Neuronal stem cell (in vitro differentiated cells): ENCODE measurements at regions not wholly inside any gene's neighbourhood (a gene's known extent, or its start where the extent isn't known, plus 50 kb on each side); places are given as distances from the start of the nearest gene placed in this dataset.

Experiments
- DNase-seq: peaks from one replicate; pipeline ENCODE4 v3.0.0-alpha.2; 2013; ENCODE audit warnings: low spot score
- H2AFZ ChIP-seq: one replicate; pipeline ENCODE4 v1.6.1; 2013; ENCODE audit warnings: mild to moderate bottlenecking, low read length, inconsistent platforms
- H2AK5ac ChIP-seq: 2 replicates; pipeline ENCODE4 v1.6.1; 2013; ENCODE audit warnings: low read depth, mild to moderate bottlenecking, inconsistent platforms, low read length, moderate library complexity, mixed read lengths
- H2BK120ac ChIP-seq: 2 replicates; pipeline ENCODE4 v1.6.1; 2013; ENCODE audit warnings: low read depth, mild to moderate bottlenecking, inconsistent platforms, low read length, moderate library complexity, mixed read lengths
- H2BK12ac ChIP-seq: one replicate; pipeline ENCODE4 v1.6.1; 2013; ENCODE audit warnings: low read length, inconsistent platforms
- H2BK15ac ChIP-seq: 2 replicates; pipeline ENCODE4 v1.6.1; 2013; ENCODE audit warnings: mild to moderate bottlenecking, low read length, inconsistent platforms, mixed read lengths
- H2BK5ac ChIP-seq: one replicate; pipeline ENCODE4 v1.6.1; 2013; ENCODE audit warnings: inconsistent platforms, mild to moderate bottlenecking, low read length, moderate library complexity
- H3K14ac ChIP-seq: one replicate; pipeline ENCODE4 v1.6.1; 2013; ENCODE audit warnings: low read length, inconsistent platforms
- H3K18ac ChIP-seq: 2 replicates; pipeline ENCODE4 v1.6.1; 2013; ENCODE audit warnings: low read length, inconsistent platforms
- H3K23ac ChIP-seq: 2 replicates; pipeline ENCODE4 v1.6.1; 2013; ENCODE audit warnings: low read depth, mild to moderate bottlenecking, mixed read lengths, low read length, inconsistent platforms; ENCODE audit not compliant: poor library complexity
- H3K27ac ChIP-seq: replicated peaks from 3 replicates; pipeline ENCODE4 v1.5.1; 2013; ENCODE audit warnings: low read length, inconsistent platforms
- H3K27me3 ChIP-seq, 3 experiments: 2 replicates each; pipeline ENCODE4 v1.6.1; 2013; ENCODE audit warnings: low read length in 3 of 3, mild to moderate bottlenecking in 2 of 3, inconsistent platforms in 1 of 3, low read depth in 1 of 3, mixed read lengths in 1 of 3, moderate library complexity in 1 of 3; ENCODE audit not compliant: control insufficient read depth in 3 of 3, insufficient read depth in 3 of 3
- H3K36me3 ChIP-seq, 2 donors: replicated peaks in 1 of 2; 2 replicates each; pipeline ENCODE4 v1.6.1; 2013; ENCODE audit warnings: low read length in 2 of 2; ENCODE audit not compliant: control insufficient read depth in 2 of 2, insufficient read depth in 2 of 2
- H3K4ac ChIP-seq: 2 replicates; pipeline ENCODE4 v1.6.1; 2013; ENCODE audit warnings: inconsistent platforms, mild to moderate bottlenecking, low read length, moderate library complexity
- H3K4me1 ChIP-seq, 2 donors: 1 replicate in 1 of 2; 2 replicates in 1 of 2; pipeline ENCODE4 v1.6.1; 2013; ENCODE audit warnings: low read length in 2 of 2, low read depth in 1 of 2; ENCODE audit not compliant: control insufficient read depth in 2 of 2, insufficient read depth in 1 of 2
- H3K4me2 ChIP-seq: one replicate; pipeline ENCODE4 v1.6.1; 2013; ENCODE audit warnings: mild to moderate bottlenecking, low read length, inconsistent platforms; ENCODE audit not compliant: insufficient read depth, poor library complexity, severe bottlenecking
- H3K4me3 ChIP-seq, 2 donors: 2 replicates each; pipeline ENCODE4 v1.5.1; 2013; ENCODE audit warnings: low read length in 2 of 2, mild to moderate bottlenecking in 2 of 2, inconsistent platforms in 1 of 2, moderate library complexity in 1 of 2
- H3K79me1 ChIP-seq: one replicate; pipeline ENCODE4 v1.6.1; 2013; ENCODE audit warnings: low read depth, mild to moderate bottlenecking, inconsistent platforms, low read length, moderate library complexity
- H3K9ac ChIP-seq: one replicate; pipeline ENCODE4 v1.6.1; 2013; ENCODE audit warnings: mild to moderate bottlenecking, low read depth, low read length, inconsistent platforms; ENCODE audit not compliant: poor library complexity
- H3K9me3 ChIP-seq, 2 donors: replicated peaks in 1 of 2; 2 replicates each; pipeline versions ENCODE3 to v1.6.1; 2013; ENCODE audit warnings: low read length in 2 of 2, mild to moderate bottlenecking in 2 of 2, inconsistent platforms in 1 of 2, low read depth in 1 of 2, mixed read lengths in 1 of 2, moderate library complexity in 1 of 2; ENCODE audit not compliant: control insufficient read depth in 2 of 2, insufficient read depth in 1 of 2
- H4K8ac ChIP-seq: one replicate; pipeline ENCODE4 v1.6.1; 2013; ENCODE audit warnings: low read depth, mild to moderate bottlenecking, inconsistent platforms, low read length, moderate library complexity
- H4K91ac ChIP-seq: one replicate; pipeline ENCODE4 v1.6.1; 2013; ENCODE audit warnings: low read length, low read depth, mild to moderate bottlenecking, inconsistent platforms; ENCODE audit not compliant: poor library complexity
- WGBS, 2 donors: extraction: QIAGEN DNeasy Blood & Tissue Kit; methylation state at CpG; one replicate each; pipeline ENCODE4 v1.1.7; 2013; ENCODE audit warnings: missing lambda C conversion rate in 2 of 2, mixed read lengths in 1 of 2; ENCODE audit not compliant: insufficient read length in 2 of 2, insufficient replicate concordance in 1 of 2; ENCODE audit errors: extremely low coverage in 2 of 2; 5-methylcytosine and 5-hydroxymethylcytosine counted together

DNA sequence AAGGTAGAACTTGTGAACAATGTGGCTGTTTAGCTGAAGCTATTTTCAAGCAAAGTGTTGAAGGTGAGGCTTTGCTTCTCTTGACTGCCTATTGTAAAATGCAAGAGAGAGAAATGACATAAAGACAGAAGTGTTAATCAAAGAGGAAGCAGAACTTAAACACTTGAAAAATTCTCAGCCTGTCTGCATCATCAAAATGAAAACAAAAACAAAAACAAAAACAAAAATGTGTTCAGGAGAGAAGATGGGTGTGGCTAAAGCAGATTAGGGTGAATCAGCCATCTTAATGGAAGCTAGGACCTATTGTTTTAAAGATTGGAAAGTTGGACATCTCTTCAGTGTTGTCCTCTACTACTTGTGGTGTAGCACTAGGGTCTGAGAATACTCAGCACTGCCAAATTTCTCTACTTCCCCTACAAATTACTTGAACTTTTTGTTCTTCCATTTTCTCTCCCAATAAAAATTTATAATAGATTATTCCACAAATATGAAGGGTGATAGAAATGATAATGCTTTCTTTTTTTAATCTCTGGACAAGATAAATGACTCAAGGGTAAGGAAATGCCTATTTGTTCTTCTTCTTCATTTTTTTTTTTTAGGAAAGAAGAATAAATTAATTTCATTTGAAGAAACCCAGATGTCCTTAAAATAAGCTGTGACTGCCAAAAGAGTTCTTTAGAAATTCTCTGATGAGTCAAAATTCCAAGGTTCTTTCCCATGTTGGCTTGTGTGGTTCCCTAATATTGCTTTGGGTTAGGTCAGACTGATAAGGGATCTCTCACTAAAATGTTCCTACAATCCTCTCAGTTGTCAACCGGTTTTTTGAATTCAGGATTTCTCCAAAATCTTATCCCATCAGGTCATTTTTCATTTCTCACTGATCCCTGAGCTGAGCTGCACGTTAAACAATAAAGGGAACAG, 571.2 kb upstream of the ZEB2 start:
- H2BK12ac ChIP-seq, result no peak overlapping the region
- H4K91ac ChIP-seq, result no peak overlapping the region
- no peak overlapping the region for H2AK5ac ChIP-seq
- H3K27ac ChIP-seq, result no peak overlapping the region
- no peaks in the 10 kb centered on the region for H3K79me1 ChIP-seq
- no peak overlapping the region for H3K4me3 ChIP-seq
- no peak overlapping the region for H2BK15ac ChIP-seq
- H3K27me3 ChIP-seq, result no peaks in the 10 kb centered on the region
- peaks cover 0 to 5% of the 10 kb centered on the region in 2 donors for H3K9me3 ChIP-seq
- H3K4me1 ChIP-seq, result no peaks in the 10 kb centered on the region
- H2BK5ac ChIP-seq, result no peak overlapping the region
- H3K9ac ChIP-seq, result no peak overlapping the region
- no peak overlapping the region for H3K4me2 ChIP-seq
- no peak overlapping the region for H3K14ac ChIP-seq
- no peak overlapping the region for H3K18ac ChIP-seq
- no CpG with 5 or more reads among the region's 2 CpGs for WGBS, 2 donors
- no peak overlapping the region for H2AFZ ChIP-seq
- no peak overlapping the region for H4K8ac ChIP-seq
- DNase-seq, result no peak
- H3K36me3 ChIP-seq, result no peaks in the 10 kb centered on the region
- H3K23ac ChIP-seq, result no peak overlapping the region
- no peak overlapping the region for H2BK120ac ChIP-seq
- no peak overlapping the region for H3K4ac ChIP-seq

GRCh38 chr2:145088756-145089155, 568.8 kb upstream of the ZEB2 start:
- no peak overlapping the region for H3K27ac ChIP-seq
- no peaks in the 10 kb centered on the region for H3K27me3 ChIP-seq
- no peak overlapping the region for H3K9ac ChIP-seq
- H4K91ac ChIP-seq, result no peak overlapping the region
- no peak overlapping the region for H2AFZ ChIP-seq
- no peak overlapping the region for H3K23ac ChIP-seq
- H3K4me1 ChIP-seq, result no peaks in the 10 kb centered on the region
- peaks cover 0 to 5% of the 10 kb centered on the region in 2 donors for H3K9me3 ChIP-seq
- H3K79me1 ChIP-seq, result no peaks in the 10 kb centered on the region
- no peak overlapping the region for H3K4me2 ChIP-seq
- WGBS, 2 donors, result no CpG with 5 or more reads among the region's 2 CpGs
- no peak for DNase-seq
- H2BK15ac ChIP-seq, result no peak overlapping the region
- no peak overlapping the region for H3K18ac ChIP-seq
- H3K4me3 ChIP-seq, result no peak overlapping the region
- H3K36me3 ChIP-seq, result no peaks in the 10 kb centered on the region
- no peak overlapping the region for H4K8ac ChIP-seq
- no peak overlapping the region for H2BK12ac ChIP-seq
- no peak overlapping the region for H2BK5ac ChIP-seq
- no peak overlapping the region for H2BK120ac ChIP-seq
- no peak overlapping the region for H2AK5ac ChIP-seq
- H3K4ac ChIP-seq, result no peak overlapping the region
- H3K14ac ChIP-seq, result no peak overlapping the region

- H2AK5ac ChIP-seq, result no peak overlapping the region
- no peak overlapping the region for H3K14ac ChIP-seq
- H3K79me1 ChIP-seq, result no peaks in the 10 kb centered on the region
- no peak overlapping the region for H2AFZ ChIP-seq
- no peak overlapping the region for H2BK12ac ChIP-seq
- no CpG with 5 or more reads among the region's 3 CpGs for WGBS, 2 donors
- no peak overlapping the region for H2BK5ac ChIP-seq
- H2BK15ac ChIP-seq, result no peak overlapping the region
- H3K9me3 ChIP-seq, result peaks cover 0 to 5% of the 10 kb centered on the region in 2 donors
- H3K9ac ChIP-seq, result no peak overlapping the region
- no peak overlapping the region for H4K91ac ChIP-seq
- H3K36me3 ChIP-seq, result no peaks in the 10 kb centered on the region
- no peak overlapping the region for H3K27ac ChIP-seq
- H4K8ac ChIP-seq, result no peak overlapping the region
- no peak overlapping the region for H3K18ac ChIP-seq
- H3K4me1 ChIP-seq, result no peaks in the 10 kb centered on the region
- no peak overlapping the region for H3K23ac ChIP-seq
- no peak overlapping the region for H3K4ac ChIP-seq
- H3K27me3 ChIP-seq, result no peaks in the 10 kb centered on the region
- no peak overlapping the region for H3K4me2 ChIP-seq
- H2BK120ac ChIP-seq, result no peak overlapping the region
- no peak overlapping the region for H3K4me3 ChIP-seq
- DNase-seq, result no peak
These were observed 567.0 kb upstream of the ZEB2 start for GRCh38 chr2:145086910-145087309.

- Histone ChIP-seq H2BK120ac (no peak overlapping the region), H4K8ac (no peak overlapping the region), H2BK12ac (no peak overlapping the region), H3K79me1 (no peaks in the 10 kb centered on the region), H3K14ac (no peak overlapping the region), H3K4ac (no peak overlapping the region), H3K4me1 (no peaks in the 10 kb centered on the region), H3K9me3 (peaks cover 0 to 3% of the 10 kb centered on the region in 2 donors), H3K27ac (no peak overlapping the region), H2BK5ac (no peak overlapping the region), H3K4me3 (no peak overlapping the region), H2AK5ac (no peak overlapping the region), H2BK15ac (no peak overlapping the region), H3K27me3 (no peaks in the 10 kb centered on the region), H2AFZ (peak overlapping the region; percentile 15), H3K23ac (no peak overlapping the region), H3K4me2 (no peak overlapping the region), H4K91ac (no peak overlapping the region), H3K18ac (no peak overlapping the region), H3K36me3 (no peaks in the 10 kb centered on the region), H3K9ac (no peak overlapping the region)
- DNase-seq, result no peak
- no CpG with 5 or more reads among the region's 3 CpGs for WGBS, 2 donors
These were observed 565.7 kb upstream of the ZEB2 start for GRCh38 chr2:145085612-145086011.
